Aorta (tissue), 5 donors: ENCODE measurements at regions not wholly inside any gene's neighbourhood (a gene's known extent, or its start where the extent isn't known, plus 50 kb on each side); places are given as distances from the start of the nearest gene placed in this dataset.
A peak's percentile ranks its signal among the peaks of the same experiment; 100 is the strongest.

Experiments used
- ATAC-seq: fragments of 200-7000 bp; cut with Tn5 transposase; one replicate; pipeline ENCODE4 v1.9.1; 2022; ENCODE audit warnings: moderate library complexity; ENCODE audit not compliant: low FRiP score
- DNase-seq, 2 donors: peaks; one replicate each; pipeline ENCODE4 v3.0.0-alpha.2; 2020
- H3K27ac ChIP-seq, 2 donors: one replicate each; pipeline ENCODE4 v1.5.1; 2013; ENCODE audit warnings: low read length in 2 of 2, mild to moderate bottlenecking in 2 of 2, moderate library complexity in 2 of 2, control low read depth in 1 of 2, inconsistent platforms in 1 of 2, low read depth in 1 of 2
- H3K27me3 ChIP-seq, 2 donors: one replicate each; pipeline ENCODE4 v1.6.1; 2013; ENCODE audit warnings: control low read depth in 1 of 2, low read length in 1 of 2, mild to moderate bottlenecking in 1 of 2, moderate library complexity in 1 of 2; ENCODE audit not compliant: insufficient read depth in 2 of 2, control insufficient read depth in 1 of 2
- H3K36me3 ChIP-seq, 2 donors: one replicate each; pipeline ENCODE4 v1.6.1; 2013; ENCODE audit warnings: control low read depth in 1 of 2, low read length in 1 of 2, mild to moderate bottlenecking in 1 of 2; ENCODE audit not compliant: insufficient read depth in 2 of 2, control insufficient read depth in 1 of 2
- H3K4me1 ChIP-seq, 2 donors: one replicate each; pipeline ENCODE4 v1.6.1; 2013; ENCODE audit warnings: low read length in 2 of 2, control low read depth in 1 of 2, mild to moderate bottlenecking in 1 of 2, moderate library complexity in 1 of 2; ENCODE audit not compliant: insufficient read depth in 2 of 2, control insufficient read depth in 1 of 2
- H3K4me3 ChIP-seq, 2 donors: one replicate each; pipeline ENCODE4 v1.5.1; 2013; ENCODE audit warnings: low read length in 2 of 2, control low read depth in 1 of 2, mild to moderate bottlenecking in 1 of 2
- H3K9me3 ChIP-seq: one replicate; pipeline ENCODE4 v1.6.1; 2013; ENCODE audit warnings: mild to moderate bottlenecking, low read length; ENCODE audit not compliant: control insufficient read depth
- WGBS, 2 donors: extraction: QIAGEN DNeasy Blood & Tissue Kit; methylation state at CpG; one replicate each; pipeline ENCODE4 v1.1.7; 2013; 5-methylcytosine and 5-hydroxymethylcytosine counted together
- intact Hi-C, 2 donors: fragments of 100-400 bp; cut with DNase I; formaldehyde crosslinking; loops; one replicate each; pipeline versions ENCODE4 v1.14.2 to v1.15.0; 2022
- donor health status: healthy with polysubstance abuse.
- donor health status: Bipolar disorder and iron deficiency.
- donor health status: DM: no; HTN: no; CAD: no.
- donor health status: DM: no; HTN: no; CAD: no.
- donor health status: DM: yes; HTN: yes; CAD: no.

DNA sequence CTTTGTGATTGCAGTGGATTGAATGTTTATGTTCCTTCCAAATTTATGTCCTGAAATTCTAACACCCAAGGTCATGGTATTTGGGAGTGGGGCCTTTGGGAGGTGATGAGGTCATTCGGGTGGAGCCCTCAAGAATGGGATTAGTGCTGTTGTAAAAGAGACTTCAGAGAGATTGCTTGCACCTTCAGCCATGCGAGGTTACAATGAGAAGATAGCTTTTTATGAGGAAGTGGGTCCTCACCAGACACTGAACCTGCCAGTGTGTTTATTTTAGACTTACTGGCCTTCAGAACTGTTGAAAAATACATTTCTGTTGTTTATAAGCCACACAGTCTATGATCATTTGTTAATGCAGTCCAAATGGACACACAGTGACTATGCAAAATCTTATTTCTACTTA, 161.0 kb upstream of the GPRIN3 start:
- WGBS, 2 donors = 83 to 88% methylated on average over 2 of the region's 2 CpGs
- intact Hi-C loops = no loop called here
- no peak for ATAC-seq
- no peaks in the 10 kb centered on the region for H3K27me3 ChIP-seq
- H3K36me3 ChIP-seq = no peaks in the 10 kb centered on the region
- no peaks in the 10 kb centered on the region for H3K4me1 ChIP-seq
- DNase-seq = no peak
- H3K9me3 ChIP-seq = no peaks in the 10 kb centered on the region
- no peak overlapping the region for H3K4me3 ChIP-seq
- H3K27ac ChIP-seq = no peak overlapping the region

GRCh38 chr4:89463341-89463740, 155.7 kb upstream of the GPRIN3 start:
- Histone ChIP-seq H3K36me3 (no peaks in the 10 kb centered on the region), H3K4me3 (no peak overlapping the region), H3K4me1 (no peaks in the 10 kb centered on the region), H3K27me3 (peaks cover 0 to 2% of the 10 kb centered on the region in 2 donors), H3K27ac (no peak overlapping the region), H3K9me3 (no peaks in the 10 kb centered on the region)
- DNase-seq (no peak), ATAC-seq (no peak)
- intact Hi-C loops = no loop called here

DNA sequence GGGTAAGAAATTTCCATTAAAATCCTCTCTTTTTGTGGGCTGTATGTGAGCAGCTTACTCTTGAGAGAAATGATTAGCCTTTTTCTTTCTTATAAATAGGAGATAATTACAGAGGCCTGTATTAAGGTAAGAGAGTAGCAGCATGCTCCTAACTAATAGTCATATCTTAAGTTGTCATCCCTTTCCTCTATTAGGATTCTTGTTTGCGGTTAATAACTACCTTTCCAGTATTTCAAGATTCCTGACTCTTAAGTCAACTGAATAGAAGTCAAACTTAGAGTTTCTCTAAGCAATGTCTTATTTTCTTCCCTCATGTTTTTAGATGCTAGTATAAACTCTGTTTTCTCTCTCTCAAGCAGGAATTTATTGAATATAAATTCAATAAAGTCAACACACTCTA, 139.9 kb upstream of the GPRIN3 start:
- Histone ChIP-seq H3K4me1 (no peaks in the 10 kb centered on the region), H3K9me3 (peaks cover 6% of the 10 kb centered on the region), H3K4me3 (no peak overlapping the region), H3K36me3 (no peaks in the 10 kb centered on the region), H3K27ac (no peak overlapping the region), H3K27me3 (no peaks in the 10 kb centered on the region)
- ATAC-seq (no peak), DNase-seq (no peak)
- 90 to 94% methylated on average over 1 of the region's 1 CpG for WGBS, 2 donors
- intact Hi-C loops = no loop called here

DNA sequence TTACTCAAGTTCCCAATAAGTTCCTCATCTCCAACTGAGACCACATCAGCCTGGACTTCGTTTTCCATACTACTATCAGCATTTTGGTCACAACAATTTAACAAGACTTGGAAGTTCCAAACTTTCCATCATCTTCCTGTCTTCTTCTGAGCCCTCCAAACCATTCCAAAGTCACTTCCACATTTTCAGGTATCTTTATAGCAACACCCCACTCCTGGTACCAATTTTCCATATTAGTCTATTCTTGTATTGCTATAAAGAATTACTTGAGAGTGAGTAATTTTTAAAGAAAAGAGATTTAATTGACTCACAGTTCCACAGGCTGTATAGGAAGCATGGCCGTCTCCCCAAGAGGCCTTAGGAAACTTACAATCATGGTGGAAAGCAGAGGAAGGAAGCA, 138.6 kb upstream of the GPRIN3 start:
- no peak overlapping the region for H3K4me3 ChIP-seq
- no peaks in the 10 kb centered on the region for H3K4me1 ChIP-seq
- DNase-seq (no peak), ATAC-seq (no peak)
- peaks cover 6% of the 10 kb centered on the region for H3K9me3 ChIP-seq
- 73 to 74% methylated on average over 2 of the region's 2 CpGs for WGBS, 2 donors
- H3K36me3 ChIP-seq = no peaks in the 10 kb centered on the region
- intact Hi-C loops = no loop called here
- no peak overlapping the region for H3K27ac ChIP-seq
- H3K27me3 ChIP-seq = no peaks in the 10 kb centered on the region

- ATAC-seq (no peak), DNase-seq (no peak)
- Histone ChIP-seq H3K36me3 (no peaks in the 10 kb centered on the region), H3K9me3 (no peaks in the 10 kb centered on the region), H3K4me1 (no peaks in the 10 kb centered on the region), H3K27ac (no peak overlapping the region), H3K27me3 (peaks cover 0 to 3% of the 10 kb centered on the region in 2 donors), H3K4me3 (no peak overlapping the region)
- WGBS, 2 donors = 77 to 93% methylated on average over 2 of the region's 2 CpGs
- intact Hi-C loops = loop anchor here in 1 of 2 donors (10.0 kb wide), 1 partner anchor 275 kb away; no protein-coding TSS in a partner anchor
Measured at GRCh38 chr4:89439533-89439932, 131.9 kb upstream of the GPRIN3 start.

DNA sequence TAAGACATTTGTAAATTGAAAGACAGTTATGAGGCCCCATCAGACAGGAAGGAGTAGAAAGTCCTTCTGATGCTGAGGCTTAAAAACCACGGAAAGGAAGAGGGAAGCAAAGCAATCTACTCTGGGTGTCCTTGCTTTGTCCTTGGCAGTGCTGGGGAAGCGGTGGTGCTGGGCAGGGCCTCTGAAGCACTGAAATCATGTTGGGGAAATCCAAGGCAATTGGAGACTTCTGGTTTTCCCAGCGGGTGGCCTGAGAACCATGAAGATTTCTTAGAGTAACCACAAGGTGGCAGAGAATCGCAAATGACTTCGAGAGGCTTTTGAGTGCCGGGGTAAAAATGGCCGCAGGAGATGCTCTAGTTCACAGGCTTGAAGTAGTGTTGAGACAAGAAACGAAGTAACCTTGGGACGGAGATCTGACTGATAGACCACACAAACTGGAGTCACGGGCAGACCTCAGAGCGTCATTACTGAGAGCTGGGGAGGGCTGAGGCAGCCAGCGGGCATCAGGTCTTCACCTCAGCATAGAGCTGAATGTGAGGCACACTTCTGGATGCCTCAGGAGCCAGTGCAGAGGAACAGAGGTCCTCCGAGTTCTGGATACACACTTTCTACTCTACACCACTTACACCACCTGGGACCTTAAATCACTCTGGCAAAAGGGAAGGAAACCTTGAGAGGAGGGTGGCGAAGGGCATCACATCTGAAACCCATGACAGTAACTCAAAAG, 130.7 kb upstream of the GPRIN3 start:
- intact Hi-C loops = loop anchor here in 1 of 2 donors (10.0 kb wide), 1 partner anchor 273 kb away; no protein-coding TSS in a partner anchor
- H3K36me3 ChIP-seq = no peaks in the 10 kb centered on the region
- H3K27me3 ChIP-seq = peaks cover 0 to 3% of the 10 kb centered on the region in 2 donors
- H3K9me3 ChIP-seq = no peaks in the 10 kb centered on the region
- ATAC-seq (no peak), DNase-seq (peak in 1 of 2 donors; percentile 41)
- 71 to 78% methylated on average over 14 of the region's 14 CpGs for WGBS, 2 donors
- H3K4me1 ChIP-seq = no peaks in the 10 kb centered on the region
- no peak overlapping the region for H3K27ac ChIP-seq
- H3K4me3 ChIP-seq = no peak overlapping the region

DNA sequence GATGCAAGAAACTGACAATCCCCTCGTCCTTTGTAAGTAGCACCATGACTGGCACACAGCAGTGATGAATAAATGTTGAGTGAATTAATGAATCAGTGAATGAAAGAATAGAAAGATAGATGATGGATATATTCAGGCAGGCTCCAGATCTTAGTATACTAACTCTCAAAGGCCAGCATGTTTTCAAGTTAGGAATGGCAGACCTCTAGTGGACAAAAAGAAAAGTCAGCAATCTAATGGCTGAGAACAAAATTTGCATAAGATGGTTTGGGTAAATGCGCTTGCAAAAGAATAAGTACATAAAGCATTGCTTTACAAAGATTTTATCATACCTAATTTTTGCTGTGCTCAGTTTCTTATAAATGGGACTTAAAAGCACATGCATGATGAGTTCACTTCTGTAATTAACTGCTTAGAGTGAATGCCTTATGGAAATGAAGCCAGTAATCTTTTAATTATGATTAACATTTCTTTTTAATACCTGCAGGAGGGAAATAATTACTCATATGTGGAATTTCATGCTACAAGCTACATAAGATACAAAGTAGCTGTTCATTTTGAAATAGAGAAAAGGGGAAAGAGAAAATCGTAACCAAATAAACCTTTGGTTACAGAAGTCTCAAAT, 126.9 kb upstream of the GPRIN3 start:
- Histone ChIP-seq H3K27me3 (peaks cover 0 to 3% of the 10 kb centered on the region in 2 donors), H3K9me3 (no peaks in the 10 kb centered on the region), H3K36me3 (no peaks in the 10 kb centered on the region), H3K4me1 (no peaks in the 10 kb centered on the region), H3K27ac (no peak overlapping the region), H3K4me3 (no peak overlapping the region)
- 48 to 49% methylated on average over 3 of the region's 3 CpGs for WGBS, 2 donors
- intact Hi-C loops = loop anchor here (5.0 to 10.0 kb wide), 2 partner anchors 207 to 270 kb away; no protein-coding TSS in a partner anchor
- DNase-seq = no peak
- no peak for ATAC-seq

GRCh38 chr4:89427782-89428181, 120.2 kb upstream of the GPRIN3 start:
- 75 to 79% methylated on average over 2 of the region's 2 CpGs for WGBS, 2 donors
- no peak overlapping the region for H3K27ac ChIP-seq
- no peaks in the 10 kb centered on the region for H3K36me3 ChIP-seq
- no peak overlapping the region for H3K4me3 ChIP-seq
- intact Hi-C loops = no loop called here
- no peak for ATAC-seq
- DNase-seq = no peak
- H3K4me1 ChIP-seq = no peaks in the 10 kb centered on the region
- H3K27me3 ChIP-seq = no peaks in the 10 kb centered on the region
- H3K9me3 ChIP-seq = no peaks in the 10 kb centered on the region

GRCh38 chr4:89425023-89425422, 117.4 kb upstream of the GPRIN3 start:
- H3K36me3 ChIP-seq = no peaks in the 10 kb centered on the region
- H3K4me3 ChIP-seq = no peak overlapping the region
- DNase-seq (no peak), ATAC-seq (no peak)
- 53 to 67% methylated on average over 1 of the region's 1 CpG for WGBS, 2 donors
- H3K27ac ChIP-seq = no peak overlapping the region
- no peaks in the 10 kb centered on the region for H3K27me3 ChIP-seq
- intact Hi-C loops = no loop called here
- no peaks in the 10 kb centered on the region for H3K4me1 ChIP-seq
- no peaks in the 10 kb centered on the region for H3K9me3 ChIP-seq
